ENCODE measurements at regions not wholly inside any gene's neighbourhood (a gene's known extent, or its start where the extent isn't known, plus 50 kb on each side); places are given as distances from the start of the nearest gene placed in this dataset.

DNA sequence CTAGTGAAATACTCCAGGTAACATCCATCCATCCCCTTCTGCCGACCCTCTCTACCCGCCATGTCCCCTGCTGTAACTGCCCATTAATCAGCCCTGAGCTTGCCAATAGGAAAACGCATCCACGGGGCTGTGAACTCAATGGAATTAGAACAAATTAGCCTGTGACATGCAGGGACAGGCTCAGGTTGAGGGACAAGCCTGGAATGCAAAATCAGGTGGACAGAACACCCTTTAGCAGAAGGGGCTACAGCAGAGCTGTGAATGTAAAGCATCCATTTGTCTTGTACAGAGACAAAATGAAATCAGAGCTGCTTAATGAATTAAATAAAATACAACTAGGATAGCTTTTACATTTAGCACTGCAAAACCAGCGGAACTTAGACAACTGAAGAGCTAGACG lies 187.3 kb upstream of the SASH1 start:
- Histone ChIP-seq H3K9me3 (ENCODE audit: low read length) (no peaks in the 10 kb centered on the region), H3K79me2 (ENCODE audit: insufficient read depth, low read length) (no peaks in the 10 kb centered on the region), H2AFZ (ENCODE audit: low read length) (no peak overlapping the region), H3K27ac (ENCODE audit: low read depth, low read length, poor library complexity, severe bottlenecking) (no peak overlapping the region), H4K20me1 (ENCODE audit: insufficient read depth, low read length) (no peaks in the 10 kb centered on the region), H3K4me2 (ENCODE audit: low read length) (no peak overlapping the region), H3K36me3 (ENCODE audit: insufficient read depth, low read length) (no peaks in the 10 kb centered on the region), H3K4me1 (ENCODE audit: insufficient read depth, low read length, severe bottlenecking) (no peaks in the 10 kb centered on the region), H3K27me3 (ENCODE audit: insufficient read depth, low read length) (no peaks in the 10 kb centered on the region), H3K4me3 (ENCODE audit: low read depth, low read length, poor library complexity, severe bottlenecking) (no peak overlapping the region), H3K9ac (ENCODE audit: low read length) (no peak overlapping the region), H3K9me2 (ENCODE audit: low read depth, low read length) (no peaks in the 10 kb centered on the region), H3F3A (ENCODE audit: insufficient read depth, low read length) (no peaks in the 10 kb centered on the region)
- TF ChIP-seq, protein P1, sequence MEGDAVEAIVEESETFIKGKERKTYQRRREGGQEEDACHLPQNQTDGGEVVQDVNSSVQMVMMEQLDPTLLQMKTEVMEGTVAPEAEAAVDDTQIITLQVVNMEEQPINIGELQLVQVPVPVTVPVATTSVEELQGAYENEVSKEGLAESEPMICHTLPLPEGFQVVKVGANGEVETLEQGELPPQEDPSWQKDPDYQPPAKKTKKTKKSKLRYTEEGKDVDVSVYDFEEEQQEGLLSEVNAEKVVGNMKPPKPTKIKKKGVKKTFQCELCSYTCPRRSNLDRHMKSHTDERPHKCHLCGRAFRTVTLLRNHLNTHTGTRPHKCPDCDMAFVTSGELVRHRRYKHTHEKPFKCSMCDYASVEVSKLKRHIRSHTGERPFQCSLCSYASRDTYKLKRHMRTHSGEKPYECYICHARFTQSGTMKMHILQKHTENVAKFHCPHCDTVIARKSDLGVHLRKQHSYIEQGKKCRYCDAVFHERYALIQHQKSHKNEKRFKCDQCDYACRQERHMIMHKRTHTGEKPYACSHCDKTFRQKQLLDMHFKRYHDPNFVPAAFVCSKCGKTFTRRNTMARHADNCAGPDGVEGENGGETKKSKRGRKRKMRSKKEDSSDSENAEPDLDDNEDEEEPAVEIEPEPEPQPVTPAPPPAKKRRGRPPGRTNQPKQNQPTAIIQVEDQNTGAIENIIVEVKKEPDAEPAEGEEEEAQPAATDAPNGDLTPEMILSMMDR (IDR thresholded peaks at IDR 0.05; ENCODE audit: low read length), result no peak
- TF ChIP-seq EZH2 (IDR thresholded peaks at IDR 0.05; ENCODE audit: borderline replicate concordance, low read length), result no peak

DNA sequence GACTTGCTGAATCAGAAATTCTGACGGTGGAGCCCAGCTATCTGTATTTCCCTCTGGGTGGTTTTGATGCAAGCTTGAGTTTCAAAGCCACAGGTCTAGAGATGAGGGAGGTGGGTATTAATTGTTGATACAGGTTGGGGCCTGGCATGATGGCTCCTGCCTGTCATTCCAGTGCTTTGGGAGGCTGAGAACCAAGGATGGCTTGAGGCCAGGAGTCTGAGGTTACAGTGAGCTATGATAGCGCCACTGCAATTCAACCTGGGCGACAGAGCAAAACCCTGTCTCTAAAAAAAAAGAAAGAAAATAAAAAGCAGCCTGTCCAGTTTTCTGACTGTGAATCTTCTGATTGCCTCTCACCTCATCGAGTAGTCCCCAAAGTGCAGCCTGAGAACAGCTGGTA lies 184.8 kb upstream of the SASH1 start:
- Histone ChIP-seq H3K4me3 (ENCODE audit: low read depth, low read length, poor library complexity, severe bottlenecking) (no peak overlapping the region), H3K27ac (ENCODE audit: low read depth, low read length, poor library complexity, severe bottlenecking) (no peak overlapping the region), H3K79me2 (ENCODE audit: insufficient read depth, low read length) (no peaks in the 10 kb centered on the region), H3K9me2 (ENCODE audit: low read depth, low read length) (no peaks in the 10 kb centered on the region), H3K36me3 (ENCODE audit: insufficient read depth, low read length) (no peaks in the 10 kb centered on the region), H4K20me1 (ENCODE audit: insufficient read depth, low read length) (no peaks in the 10 kb centered on the region), H3K9ac (ENCODE audit: low read length) (no peak overlapping the region), H3K27me3 (ENCODE audit: insufficient read depth, low read length) (no peaks in the 10 kb centered on the region), H3K9me3 (ENCODE audit: low read length) (no peaks in the 10 kb centered on the region), H3F3A (ENCODE audit: insufficient read depth, low read length) (no peaks in the 10 kb centered on the region), H2AFZ (ENCODE audit: low read length) (no peak overlapping the region), H3K4me2 (ENCODE audit: low read length) (no peak overlapping the region), H3K4me1 (ENCODE audit: insufficient read depth, low read length, severe bottlenecking) (no peaks in the 10 kb centered on the region)
- TF ChIP-seq, protein P1 (IDR thresholded peaks at IDR 0.05; ENCODE audit: low read length), result no peak
- no peak for TF ChIP-seq EZH2 (IDR thresholded peaks at IDR 0.05; ENCODE audit: borderline replicate concordance, low read length)

DNA sequence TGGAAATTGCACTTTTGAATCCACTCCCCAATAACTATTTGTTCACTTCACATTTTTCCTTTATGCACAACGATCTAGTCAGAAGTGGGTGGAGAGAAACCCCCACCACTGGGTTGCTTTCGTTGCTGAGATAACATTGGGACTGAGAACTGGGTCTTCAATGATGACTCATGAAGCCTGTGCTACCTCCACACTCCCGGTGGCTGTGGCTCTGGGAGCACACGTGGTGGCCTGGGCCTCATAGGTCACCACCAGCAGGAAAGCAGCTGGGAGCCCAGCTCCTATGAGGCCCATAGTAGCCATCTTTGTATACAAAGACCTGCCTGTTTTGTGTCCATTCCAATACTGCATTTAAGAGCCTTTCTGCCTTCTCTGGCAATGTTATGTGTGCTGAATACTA lies 178.0 kb upstream of the SASH1 start:
- H3K4me2 ChIP-seq (ENCODE audit: low read length), result no peak overlapping the region
- H3K4me1 ChIP-seq (ENCODE audit: insufficient read depth, low read length, severe bottlenecking), result no peaks in the 10 kb centered on the region
- H3K9me3 ChIP-seq (ENCODE audit: low read length), result no peaks in the 10 kb centered on the region
- TF ChIP-seq, protein P1 (IDR thresholded peaks at IDR 0.05; ENCODE audit: low read length), result no peak
- no peak for TF ChIP-seq EZH2 (IDR thresholded peaks at IDR 0.05; ENCODE audit: borderline replicate concordance, low read length)
- H3K79me2 ChIP-seq (ENCODE audit: insufficient read depth, low read length), result no peaks in the 10 kb centered on the region
- H3K27me3 ChIP-seq (ENCODE audit: insufficient read depth, low read length), result no peaks in the 10 kb centered on the region
- H3K36me3 ChIP-seq (ENCODE audit: insufficient read depth, low read length), result no peaks in the 10 kb centered on the region
- H3K27ac ChIP-seq (ENCODE audit: low read depth, low read length, poor library complexity, severe bottlenecking), result no peak overlapping the region
- H3K9me2 ChIP-seq (ENCODE audit: low read depth, low read length), result no peaks in the 10 kb centered on the region
- H3F3A ChIP-seq (ENCODE audit: insufficient read depth, low read length), result no peaks in the 10 kb centered on the region
- H3K9ac ChIP-seq (ENCODE audit: low read length), result no peak overlapping the region
- H3K4me3 ChIP-seq (ENCODE audit: low read depth, low read length, poor library complexity, severe bottlenecking), result no peak overlapping the region
- no peaks in the 10 kb centered on the region for H4K20me1 ChIP-seq (ENCODE audit: insufficient read depth, low read length)
- no peak overlapping the region for H2AFZ ChIP-seq (ENCODE audit: low read length)

All from OCI-LY1 (cell line).